GM19467 (cell line): ENCODE measurements at regions not wholly inside any gene's neighbourhood (a gene's known extent, or its start where the extent isn't known, plus 50 kb on each side); places are given as distances from the start of the nearest gene placed in this dataset.

Experiments used
- ATAC-seq: cut with Tn5 transposase; IDR thresholded peaks from one replicate; pipeline ENCODE4 v1.9.1; 2021; ENCODE audit warnings: mild to moderate bottlenecking, moderate library complexity; ENCODE audit not compliant: unreplicated experiment

- peak; percentile 99 for ATAC-seq
Measured at GRCh38 chr6:71420693-71421328, 132.2 kb downstream of the OGFRL1 start.

GRCh38 chr6:71421611-71422010 lies 133.0 kb downstream of the OGFRL1 start:
- ATAC-seq: no peak

- no peak for ATAC-seq
Measured at GRCh38 chr6:71430018-71430417, 141.4 kb downstream of the OGFRL1 start.

- ATAC-seq: no peak
Measured at GRCh38 chr6:71433441-71433840, 144.8 kb downstream of the OGFRL1 start.

- ATAC-seq: no peak
Measured at GRCh38 chr6:71444222-71444621, 155.6 kb downstream of the OGFRL1 start.

GRCh38 chr6:71446057-71446456 lies 157.4 kb downstream of the OGFRL1 start:
- no peak for ATAC-seq

- ATAC-seq: no peak
Measured at GRCh38 chr6:71446470-71446869, 157.9 kb downstream of the OGFRL1 start.

GRCh38 chr6:71452697-71453370 lies 164.2 kb downstream of the OGFRL1 start:
- ATAC-seq: no peak

GRCh38 chr6:71453371-71453706 lies 164.7 kb downstream of the OGFRL1 start:
- no peak for ATAC-seq

GRCh38 chr6:71454056-71454455 lies 165.4 kb downstream of the OGFRL1 start:
- no peak for ATAC-seq

- ATAC-seq: no peak
Measured at GRCh38 chr6:71457929-71458328, 169.3 kb downstream of the OGFRL1 start.

- ATAC-seq: no peak
Measured at GRCh38 chr6:71459162-71459561, 170.6 kb downstream of the OGFRL1 start.

- ATAC-seq: no peak
Measured at GRCh38 chr6:71460933-71461332, 172.3 kb downstream of the OGFRL1 start.

GRCh38 chr6:71463061-71463460 lies 174.4 kb downstream of the OGFRL1 start:
- no peak for ATAC-seq

- ATAC-seq: no peak
Measured at GRCh38 chr6:71465096-71465495, 176.5 kb downstream of the OGFRL1 start.

GRCh38 chr6:71466362-71466761 lies 177.8 kb downstream of the OGFRL1 start:
- ATAC-seq: no peak

- no peak for ATAC-seq
Measured at GRCh38 chr6:71468038-71468437, 179.4 kb downstream of the OGFRL1 start.

- no peak for ATAC-seq
Measured at GRCh38 chr6:71468841-71469700, 180.5 kb downstream of the OGFRL1 start.

GRCh38 chr6:71471718-71472117 lies 183.1 kb downstream of the OGFRL1 start:
- no peak for ATAC-seq

GRCh38 chr6:71473926-71474325 lies 185.3 kb downstream of the OGFRL1 start:
- ATAC-seq: no peak

GRCh38 chr6:71474942-71475341 lies 186.3 kb downstream of the OGFRL1 start:
- no peak for ATAC-seq

GRCh38 chr6:71476371-71476770 lies 187.8 kb downstream of the OGFRL1 start:
- no peak for ATAC-seq
